LNCaP clone FGC (cell line): ENCODE measurements at regions not wholly inside any gene's neighbourhood (a gene's known extent, or its start where the extent isn't known, plus 50 kb on each side); places are given as distances from the start of the nearest gene placed in this dataset.
"Not testable (repeated sequence)": the region's sequence is repeated elsewhere in the genome, so short reads cannot be mapped to it uniquely, and the experiment has no call there.

Experiments used
- DNase-seq: peaks from one replicate; pipeline ENCODE4 v3.0.0-alpha.2; 2011; ENCODE audit warnings: low read depth
- H3K4me3 ChIP-seq: 2 replicates; pipeline ENCODE4 v1.5.1; 2011; ENCODE audit warnings: mild to moderate bottlenecking, low read depth, low read length, control low read depth
- TF ChIP-seq, protein P1 (sequence below): IDR thresholded peaks from 2 replicates; pipeline ENCODE4 v1.5.1; 2012; ENCODE audit warnings: mild to moderate bottlenecking; ENCODE audit not compliant: control insufficient read depth, insufficient read depth; ENCODE audit errors: extremely low read depth

DNA sequence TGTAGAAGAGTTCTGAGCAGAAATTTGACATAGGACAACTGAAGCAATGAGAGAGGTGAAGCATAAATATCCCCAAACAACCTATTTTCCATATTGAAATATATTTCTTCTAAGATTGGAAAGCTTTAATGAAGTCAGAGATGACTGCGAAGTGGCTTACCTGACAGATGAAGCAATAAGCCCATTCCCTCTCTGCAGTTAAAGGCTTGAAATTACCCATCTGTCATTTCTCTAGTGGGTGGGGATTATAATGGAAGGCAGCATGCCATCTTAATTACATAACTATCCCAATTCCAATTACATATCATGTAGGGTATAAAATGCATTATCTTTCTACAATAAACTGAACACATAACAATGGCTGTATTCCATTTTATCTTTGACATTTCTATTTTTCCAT lies 1070.5 kb downstream of the SI start:
- DNase-seq, result no peak
- TF ChIP-seq, protein P1, sequence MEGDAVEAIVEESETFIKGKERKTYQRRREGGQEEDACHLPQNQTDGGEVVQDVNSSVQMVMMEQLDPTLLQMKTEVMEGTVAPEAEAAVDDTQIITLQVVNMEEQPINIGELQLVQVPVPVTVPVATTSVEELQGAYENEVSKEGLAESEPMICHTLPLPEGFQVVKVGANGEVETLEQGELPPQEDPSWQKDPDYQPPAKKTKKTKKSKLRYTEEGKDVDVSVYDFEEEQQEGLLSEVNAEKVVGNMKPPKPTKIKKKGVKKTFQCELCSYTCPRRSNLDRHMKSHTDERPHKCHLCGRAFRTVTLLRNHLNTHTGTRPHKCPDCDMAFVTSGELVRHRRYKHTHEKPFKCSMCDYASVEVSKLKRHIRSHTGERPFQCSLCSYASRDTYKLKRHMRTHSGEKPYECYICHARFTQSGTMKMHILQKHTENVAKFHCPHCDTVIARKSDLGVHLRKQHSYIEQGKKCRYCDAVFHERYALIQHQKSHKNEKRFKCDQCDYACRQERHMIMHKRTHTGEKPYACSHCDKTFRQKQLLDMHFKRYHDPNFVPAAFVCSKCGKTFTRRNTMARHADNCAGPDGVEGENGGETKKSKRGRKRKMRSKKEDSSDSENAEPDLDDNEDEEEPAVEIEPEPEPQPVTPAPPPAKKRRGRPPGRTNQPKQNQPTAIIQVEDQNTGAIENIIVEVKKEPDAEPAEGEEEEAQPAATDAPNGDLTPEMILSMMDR, result no peak
- no peak overlapping the region for H3K4me3 ChIP-seq

DNA sequence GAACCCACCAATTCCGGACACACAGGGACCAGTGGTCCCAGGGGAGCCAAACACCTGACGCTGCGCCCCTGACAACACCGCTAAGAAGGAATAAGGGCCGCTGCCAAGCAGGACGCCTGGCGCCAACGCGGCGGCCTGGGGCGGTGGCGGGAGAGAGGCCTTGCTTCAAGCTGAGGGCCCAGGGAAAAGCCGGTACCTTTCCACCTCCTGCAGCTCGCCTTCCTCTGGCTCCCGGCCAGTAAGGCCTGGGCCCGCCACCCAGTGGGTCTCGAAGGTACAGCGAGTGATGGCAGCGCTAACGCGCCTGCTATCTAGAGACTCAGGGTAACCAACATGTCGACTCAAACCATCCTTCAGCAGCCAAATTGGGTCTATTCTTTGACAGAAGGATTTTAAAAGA lies 1074.1 kb downstream of the SI start:
- H3K4me3 ChIP-seq, result no peak overlapping the region
- no peak for DNase-seq
- TF ChIP-seq, protein P1, result no peak

- H3K4me3 ChIP-seq, DNase-seq: not testable (repeated sequence)
These were observed 1075.3 kb downstream of the SI start for GRCh38 chr3:164003016-164003415.

- no peak overlapping the region for H3K4me3 ChIP-seq
- TF ChIP-seq, protein P1, result no peak
- DNase-seq, result no peak
These were observed 1094.4 kb downstream of the SI start for GRCh38 chr3:163983940-163984339.

- H3K4me3 ChIP-seq, result no peak overlapping the region
- DNase-seq, result no peak
- TF ChIP-seq, protein P1, result no peak
These were observed 1106.4 kb downstream of the SI start for GRCh38 chr3:163971861-163972260.

GRCh38 chr3:163957072-163957471 lies 1121.2 kb downstream of the SI start:
- H3K4me3 ChIP-seq, result no peak overlapping the region
- no peak for DNase-seq
- TF ChIP-seq, protein P1, result no peak

DNA sequence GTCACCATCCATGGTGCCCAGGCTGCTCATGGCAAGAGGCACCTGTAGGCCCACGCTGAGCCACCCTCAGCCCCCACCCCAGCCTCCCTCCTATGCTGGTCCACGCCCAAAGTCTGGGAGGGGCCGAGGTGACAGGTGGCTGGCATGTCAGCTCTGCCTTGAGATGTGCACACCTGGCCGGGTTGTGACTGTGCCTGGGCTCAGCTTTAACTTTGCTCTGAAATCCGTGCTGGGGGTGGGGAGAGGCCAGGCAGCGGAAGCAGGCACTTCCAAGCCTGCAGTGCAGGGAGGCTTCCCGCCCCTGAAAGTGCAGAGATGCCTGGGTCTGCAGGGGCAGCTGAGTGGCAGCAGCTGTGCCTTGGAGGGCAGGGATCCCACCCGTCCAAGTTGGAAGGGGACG lies 1124.8 kb downstream of the SI start:
- no peak overlapping the region for H3K4me3 ChIP-seq
- no peak for DNase-seq
- TF ChIP-seq, protein P1, result no peak

GRCh38 chr3:163952499-163952898 lies 1125.8 kb downstream of the SI start:
- TF ChIP-seq, protein P1, result no peak
- no peak for DNase-seq
- H3K4me3 ChIP-seq, result no peak overlapping the region
